Activated B cell treated with CpG ODN at 0.5 μM for 24 hours (primary cell): ENCODE measurements at regions not wholly inside any gene's neighbourhood (a gene's known extent, or its start where the extent isn't known, plus 50 kb on each side); places are given as distances from the start of the nearest gene placed in this dataset.
"Not testable (repeated sequence)": the region's sequence is repeated elsewhere in the genome, so short reads cannot be mapped to it uniquely, and the experiment has no call there.

Experiments used
- ATAC-seq: fragments of 200-7000 bp; cut with Tn5 transposase; one replicate; pipeline ENCODE4 v1.10.0; 2021; ENCODE audit warnings: low read depth, mild to moderate bottlenecking, moderate library complexity
- CTCF ChIA-PET: fragments of 350-600 bp; sonication (Branson Sonifier 250); formaldehyde crosslinking; loops from one replicate; lab custom pipeline; 2021; ENCODE audit warnings: antibody characterized with exemption; lab: Charles Lee
- POLR2A ChIA-PET: fragments of 350-600 bp; sonication (Branson Sonifier 250); formaldehyde crosslinking; loops from one replicate; lab custom pipeline; 2021; ENCODE audit warnings: antibody characterized with exemption; lab: Charles Lee
- DNase-seq: peaks from one replicate; pipeline ENCODE4 v3.0.0; 2022
- H3K27ac Mint-ChIP-seq: one replicate; pipeline ENCODE4 v1.8.0; 2020; ENCODE audit warnings: mixed read lengths
- H3K27me3 Mint-ChIP-seq: one replicate; pipeline ENCODE4 v1.8.0; 2021; ENCODE audit warnings: mixed read lengths
- H3K36me3 Mint-ChIP-seq: one replicate; pipeline ENCODE4 v1.8.0; 2021; ENCODE audit warnings: low read depth, mixed read lengths
- H3K4me1 Mint-ChIP-seq: one replicate; pipeline ENCODE4 v1.8.0; 2021; ENCODE audit warnings: mixed read lengths
- H3K4me3 Mint-ChIP-seq: one replicate; pipeline ENCODE4 v1.8.0; 2020; ENCODE audit warnings: mild to moderate bottlenecking, mixed read lengths
- H3K9me3 Mint-ChIP-seq: one replicate; pipeline ENCODE4 v1.8.0; 2020; ENCODE audit warnings: mixed read lengths
- intact Hi-C: fragments of 100-400 bp; cut with micrococcal nuclease; formaldehyde crosslinking; loops from one replicate; pipeline ENCODE4 v1.15.1; 2024
- TF ChIP-seq, protein P1 (sequence below): fragments of 200-600 bp; IDR thresholded peaks from one replicate; pipeline ENCODE4 v1.8.0; 2022; ENCODE audit warnings: antibody characterized with exemption, mild to moderate bottlenecking

DNA sequence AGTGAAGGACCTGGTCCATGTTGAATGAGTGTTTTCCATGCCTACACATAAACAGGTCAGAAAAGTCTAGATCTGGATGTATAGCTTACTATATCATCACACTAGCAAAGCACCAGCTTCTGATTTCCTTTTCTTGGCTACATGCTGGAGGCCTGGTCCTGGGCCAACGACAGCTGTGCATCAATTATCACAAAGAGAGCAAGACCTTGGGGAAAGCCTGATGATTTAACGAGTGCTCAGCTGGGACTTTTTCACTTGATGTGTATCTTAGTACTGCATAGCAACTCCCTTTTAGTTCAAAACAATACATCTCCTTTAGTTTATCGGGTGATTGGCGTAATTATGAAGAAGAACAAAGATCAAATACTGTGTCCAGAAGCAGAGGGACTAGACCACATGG lies 358.2 kb downstream of the KIF2B start:
- no peak for ATAC-seq
- no peak overlapping the region for H3K4me3 Mint-ChIP-seq
- no peaks in the 10 kb centered on the region for H3K36me3 Mint-ChIP-seq
- no peak overlapping the region for H3K27ac Mint-ChIP-seq
- POLR2A ChIA-PET: no interaction called here
- intact Hi-C loops: no loop called here
- TF ChIP-seq, protein P1, sequence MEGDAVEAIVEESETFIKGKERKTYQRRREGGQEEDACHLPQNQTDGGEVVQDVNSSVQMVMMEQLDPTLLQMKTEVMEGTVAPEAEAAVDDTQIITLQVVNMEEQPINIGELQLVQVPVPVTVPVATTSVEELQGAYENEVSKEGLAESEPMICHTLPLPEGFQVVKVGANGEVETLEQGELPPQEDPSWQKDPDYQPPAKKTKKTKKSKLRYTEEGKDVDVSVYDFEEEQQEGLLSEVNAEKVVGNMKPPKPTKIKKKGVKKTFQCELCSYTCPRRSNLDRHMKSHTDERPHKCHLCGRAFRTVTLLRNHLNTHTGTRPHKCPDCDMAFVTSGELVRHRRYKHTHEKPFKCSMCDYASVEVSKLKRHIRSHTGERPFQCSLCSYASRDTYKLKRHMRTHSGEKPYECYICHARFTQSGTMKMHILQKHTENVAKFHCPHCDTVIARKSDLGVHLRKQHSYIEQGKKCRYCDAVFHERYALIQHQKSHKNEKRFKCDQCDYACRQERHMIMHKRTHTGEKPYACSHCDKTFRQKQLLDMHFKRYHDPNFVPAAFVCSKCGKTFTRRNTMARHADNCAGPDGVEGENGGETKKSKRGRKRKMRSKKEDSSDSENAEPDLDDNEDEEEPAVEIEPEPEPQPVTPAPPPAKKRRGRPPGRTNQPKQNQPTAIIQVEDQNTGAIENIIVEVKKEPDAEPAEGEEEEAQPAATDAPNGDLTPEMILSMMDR: no peak
- H3K27me3 Mint-ChIP-seq: no peaks in the 10 kb centered on the region
- no peaks in the 10 kb centered on the region for H3K4me1 Mint-ChIP-seq
- CTCF ChIA-PET: no interaction called here
- no peak for DNase-seq
- H3K9me3 Mint-ChIP-seq: peaks cover 6% of the 10 kb centered on the region

DNA sequence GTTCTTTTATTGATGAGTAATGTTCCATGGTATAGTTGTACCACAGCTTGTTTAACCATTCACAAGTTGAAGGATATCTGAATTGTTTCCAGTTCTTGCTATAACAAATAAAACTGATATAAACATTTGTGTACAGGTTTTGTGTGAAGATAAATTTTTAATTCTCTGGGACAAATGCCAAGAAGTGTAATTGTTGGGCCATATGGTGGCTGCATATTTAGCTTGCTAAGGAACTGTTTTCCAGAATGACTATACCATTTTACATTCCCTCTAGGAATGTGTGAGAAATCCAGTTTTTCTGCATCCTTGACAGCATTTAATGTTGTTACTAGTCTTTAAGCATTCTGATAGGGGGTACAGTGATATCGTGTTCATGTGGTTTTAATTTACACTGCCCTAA lies 368.5 kb downstream of the KIF2B start:
- H3K4me1 Mint-ChIP-seq: no peaks in the 10 kb centered on the region
- no peaks in the 10 kb centered on the region for H3K27me3 Mint-ChIP-seq
- TF ChIP-seq, protein P1: no peak
- H3K36me3 Mint-ChIP-seq: no peaks in the 10 kb centered on the region
- intact Hi-C loops: no loop called here
- H3K4me3 Mint-ChIP-seq: no peak overlapping the region
- no peak overlapping the region for H3K27ac Mint-ChIP-seq
- H3K9me3 Mint-ChIP-seq: peaks cover 4% of the 10 kb centered on the region
- DNase-seq (no peak), ATAC-seq (no peak)
- POLR2A ChIA-PET: no interaction called here
- CTCF ChIA-PET: no interaction called here

DNA sequence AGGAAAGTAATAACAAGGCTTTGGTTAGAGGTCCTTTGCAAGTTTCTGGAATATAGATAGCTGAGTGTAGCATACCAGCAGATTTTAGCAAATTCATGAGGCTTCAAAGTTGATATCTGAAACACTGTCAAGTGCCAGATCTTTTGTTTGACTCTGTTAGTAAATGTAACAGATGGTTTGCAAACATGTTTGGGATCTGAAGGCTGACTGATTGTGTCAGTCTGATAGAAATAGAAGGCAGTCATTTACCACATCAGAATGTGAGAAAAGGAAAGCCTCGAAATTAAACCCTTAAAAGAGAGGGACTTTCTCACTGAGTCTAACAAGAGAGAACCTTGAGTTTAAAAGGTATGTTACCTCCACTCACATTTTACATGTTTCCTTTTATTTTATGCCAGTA lies 371.5 kb downstream of the KIF2B start:
- H3K4me3 Mint-ChIP-seq: no peak overlapping the region
- POLR2A ChIA-PET: no interaction called here
- CTCF ChIA-PET: no interaction called here
- no peaks in the 10 kb centered on the region for H3K27me3 Mint-ChIP-seq
- intact Hi-C loops: no loop called here
- H3K36me3 Mint-ChIP-seq: no peaks in the 10 kb centered on the region
- no peaks in the 10 kb centered on the region for H3K4me1 Mint-ChIP-seq
- peaks cover 2% of the 10 kb centered on the region for H3K9me3 Mint-ChIP-seq
- H3K27ac Mint-ChIP-seq: no peak overlapping the region
- ATAC-seq: no peak
- TF ChIP-seq, protein P1: no peak
- DNase-seq: no peak

DNA sequence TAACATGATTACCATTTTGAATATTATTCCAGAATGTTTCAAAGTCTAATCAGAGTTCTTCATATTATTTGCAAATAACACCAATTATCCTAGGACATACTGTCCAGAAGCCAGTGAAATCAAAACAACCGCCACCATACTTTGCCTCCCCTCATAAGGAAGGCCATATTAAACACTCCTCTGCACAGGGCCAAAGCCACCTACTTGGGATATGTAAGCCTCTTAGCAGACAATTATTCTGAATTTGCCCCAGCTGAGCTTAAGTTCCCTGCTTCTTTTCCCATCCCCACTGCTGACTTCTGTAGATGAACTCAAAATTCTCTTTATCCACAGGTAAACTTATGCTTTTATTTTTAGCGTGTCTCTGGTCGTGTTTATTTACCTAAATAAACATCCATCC lies 374.0 kb downstream of the KIF2B start:
- no peak for DNase-seq
- ChIA-PET CTCF (no interaction called here), POLR2A (no interaction called here)
- no peak overlapping the region for H3K27ac Mint-ChIP-seq
- intact Hi-C loops: no loop called here
- no peaks in the 10 kb centered on the region for H3K27me3 Mint-ChIP-seq
- H3K4me3 Mint-ChIP-seq: no peak overlapping the region
- H3K36me3 Mint-ChIP-seq: no peaks in the 10 kb centered on the region
- TF ChIP-seq, protein P1: no peak
- H3K9me3 Mint-ChIP-seq: peaks cover 4% of the 10 kb centered on the region
- ATAC-seq: no peak
- H3K4me1 Mint-ChIP-seq: no peaks in the 10 kb centered on the region

DNA sequence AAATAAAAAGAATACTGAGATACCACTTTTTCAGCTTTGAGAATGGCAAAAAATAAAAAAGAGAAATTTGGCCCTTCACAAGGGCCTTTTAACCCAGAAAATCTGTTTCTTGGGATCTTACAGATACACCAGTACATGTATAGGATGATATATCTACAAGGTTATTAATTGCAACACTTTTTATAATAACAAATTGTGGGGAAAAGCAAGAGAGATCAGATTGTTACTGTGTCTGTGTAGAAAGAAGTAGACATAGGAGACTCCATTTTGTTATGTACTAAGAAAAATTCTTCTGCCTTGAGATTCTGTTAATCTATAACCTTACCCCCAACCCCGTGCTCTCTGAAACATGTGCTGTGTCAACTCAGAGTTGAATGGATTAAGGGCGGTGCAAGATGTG lies 378.7 kb downstream of the KIF2B start:
- H3K27me3 Mint-ChIP-seq, DNase-seq, H3K36me3 Mint-ChIP-seq, intact Hi-C loops, POLR2A ChIA-PET, ATAC-seq, H3K9me3 Mint-ChIP-seq, CTCF ChIA-PET, H3K4me1 Mint-ChIP-seq, H3K27ac Mint-ChIP-seq, H3K4me3 Mint-ChIP-seq: not testable (repeated sequence)

DNA sequence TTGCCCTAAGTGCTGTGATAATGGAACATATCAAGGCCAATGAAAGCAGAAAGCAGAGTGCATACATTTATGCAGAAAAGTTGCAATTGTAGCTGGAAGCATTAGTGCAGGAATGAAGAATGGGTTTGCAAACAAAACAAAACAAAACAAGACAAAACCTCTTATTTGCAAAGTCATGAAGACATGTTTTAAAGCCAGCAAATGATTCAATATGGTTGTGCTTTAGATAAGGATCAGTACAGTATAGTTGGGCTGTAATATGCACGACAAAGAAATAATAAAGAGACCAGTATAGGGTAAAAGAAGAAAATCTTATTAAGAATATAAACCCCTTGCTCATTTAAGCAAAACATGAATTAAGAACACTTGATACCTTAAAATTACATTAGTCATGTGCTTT lies 398.1 kb downstream of the KIF2B start:
- CTCF ChIA-PET: no interaction called here

More for the DNA sequence above, 398.1 kb downstream of the KIF2B start:
- H3K4me3 Mint-ChIP-seq: no peak overlapping the region
- TF ChIP-seq, protein P1: no peak
- intact Hi-C loops: no loop called here
- no peaks in the 10 kb centered on the region for H3K4me1 Mint-ChIP-seq
- ATAC-seq: no peak
- no peaks in the 10 kb centered on the region for H3K27me3 Mint-ChIP-seq
- H3K27ac Mint-ChIP-seq: no peak overlapping the region
- POLR2A ChIA-PET: no interaction called here
- no peaks in the 10 kb centered on the region for H3K36me3 Mint-ChIP-seq
- no peaks in the 10 kb centered on the region for H3K9me3 Mint-ChIP-seq
- DNase-seq: no peak
